Left lung (tissue), 4 donors: ENCODE measurements at regions not wholly inside any gene's neighbourhood (a gene's known extent, or its start where the extent isn't known, plus 50 kb on each side); places are given as distances from the start of the nearest gene placed in this dataset.

Experiments used
- ATAC-seq: fragments of 200-7000 bp; cut with Tn5 transposase; one replicate; pipeline ENCODE4 v1.9.1; 2020; ENCODE audit warnings: moderate library complexity
- DNase-seq, 4 donors: peaks; one replicate each; pipeline ENCODE4 v3.0.0-alpha.2; 2013 to 2020
- H3K27ac ChIP-seq, 2 donors: fragments of 200-600 bp; sonication (generic) in 1 of 2; one replicate each; pipeline versions ENCODE4 v1.5.0 to v1.8.0; 2020 to 2021
- H3K27me3 ChIP-seq, 2 donors: fragments of 200-600 bp; sonication (generic) in 1 of 2; one replicate each; pipeline versions ENCODE4 v1.5.0 to v1.8.0; 2020 to 2021
- H3K36me3 ChIP-seq, 2 donors: fragments of 200-600 bp; sonication (generic) in 1 of 2; one replicate each; pipeline versions ENCODE4 v1.5.0 to v1.8.0; 2020 to 2021
- H3K4me1 ChIP-seq, 2 donors: fragments of 200-600 bp; one replicate each; pipeline ENCODE4 v1.8.0; 2021
- H3K4me3 ChIP-seq, 2 donors: fragments of 200-600 bp; sonication (generic) in 1 of 2; one replicate each; pipeline versions ENCODE4 v1.5.0 to v1.8.0; 2020 to 2021; ENCODE audit warnings: mild to moderate bottlenecking in 1 of 2
- H3K9me3 ChIP-seq, 2 donors: fragments of 200-600 bp; sonication (generic) in 1 of 2; one replicate each; pipeline versions ENCODE4 v1.5.0 to v1.8.0; 2020 to 2021
- intact Hi-C, 2 donors: fragments of 100-400 bp; cut with DNase I; formaldehyde crosslinking; loops; one replicate each; pipeline versions ENCODE4 v1.11.2 to v1.14.2; 2022
- TF ChIP-seq, protein P1 (sequence below), 2 donors: fragments of 200-600 bp; sonication (generic) in 1 of 2; IDR thresholded peaks; one replicate each; pipeline versions ENCODE4 v1.5.0 to v1.8.0; 2021; ENCODE audit warnings: antibody characterized with exemption in 2 of 2
- donor health status: DM: no; HTN: yes; CAD: no.
- donor health status: DM: no; HTN: no; CAD: no.

- Histone ChIP-seq H3K27me3 (no peaks in the 10 kb centered on the region), H3K9me3 (peaks cover 0 to 3% of the 10 kb centered on the region in 2 donors), H3K4me3 (no peak overlapping the region), H3K4me1 (no peaks in the 10 kb centered on the region), H3K27ac (no peak overlapping the region), H3K36me3 (no peaks in the 10 kb centered on the region)
- TF ChIP-seq, protein P1, sequence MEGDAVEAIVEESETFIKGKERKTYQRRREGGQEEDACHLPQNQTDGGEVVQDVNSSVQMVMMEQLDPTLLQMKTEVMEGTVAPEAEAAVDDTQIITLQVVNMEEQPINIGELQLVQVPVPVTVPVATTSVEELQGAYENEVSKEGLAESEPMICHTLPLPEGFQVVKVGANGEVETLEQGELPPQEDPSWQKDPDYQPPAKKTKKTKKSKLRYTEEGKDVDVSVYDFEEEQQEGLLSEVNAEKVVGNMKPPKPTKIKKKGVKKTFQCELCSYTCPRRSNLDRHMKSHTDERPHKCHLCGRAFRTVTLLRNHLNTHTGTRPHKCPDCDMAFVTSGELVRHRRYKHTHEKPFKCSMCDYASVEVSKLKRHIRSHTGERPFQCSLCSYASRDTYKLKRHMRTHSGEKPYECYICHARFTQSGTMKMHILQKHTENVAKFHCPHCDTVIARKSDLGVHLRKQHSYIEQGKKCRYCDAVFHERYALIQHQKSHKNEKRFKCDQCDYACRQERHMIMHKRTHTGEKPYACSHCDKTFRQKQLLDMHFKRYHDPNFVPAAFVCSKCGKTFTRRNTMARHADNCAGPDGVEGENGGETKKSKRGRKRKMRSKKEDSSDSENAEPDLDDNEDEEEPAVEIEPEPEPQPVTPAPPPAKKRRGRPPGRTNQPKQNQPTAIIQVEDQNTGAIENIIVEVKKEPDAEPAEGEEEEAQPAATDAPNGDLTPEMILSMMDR (IDR thresholded peaks at IDR 0.05), result no peak
- DNase-seq (no peak), ATAC-seq (no peak)
- intact Hi-C loops, result no loop called here
Measured at GRCh38 chr13:90576067-90576466, 771.4 kb upstream of the MIR17HG start.

GRCh38 chr13:90577726-90578125, 769.8 kb upstream of the MIR17HG start:
- no peak overlapping the region for H3K4me3 ChIP-seq
- ATAC-seq (no peak), DNase-seq (no peak)
- no peak overlapping the region for H3K27ac ChIP-seq
- no peaks in the 10 kb centered on the region for H3K36me3 ChIP-seq
- no peaks in the 10 kb centered on the region for H3K4me1 ChIP-seq
- TF ChIP-seq, protein P1 (IDR thresholded peaks at IDR 0.05), result no peak
- H3K9me3 ChIP-seq, result peaks cover 0 to 3% of the 10 kb centered on the region in 2 donors
- H3K27me3 ChIP-seq, result no peaks in the 10 kb centered on the region
- intact Hi-C loops, result no loop called here

- TF ChIP-seq, protein P1 (IDR thresholded peaks at IDR 0.05), result no peak
- H3K27me3 ChIP-seq, result no peaks in the 10 kb centered on the region
- no peak for DNase-seq
- H3K4me1 ChIP-seq, result no peaks in the 10 kb centered on the region
- no peak overlapping the region for H3K27ac ChIP-seq
- no peak for ATAC-seq
- intact Hi-C loops, result no loop called here
- peaks cover 0 to 4% of the 10 kb centered on the region in 2 donors for H3K9me3 ChIP-seq
- no peak overlapping the region for H3K4me3 ChIP-seq
- H3K36me3 ChIP-seq, result no peaks in the 10 kb centered on the region
Measured at GRCh38 chr13:90585392-90585791, 762.1 kb upstream of the MIR17HG start.

DNA sequence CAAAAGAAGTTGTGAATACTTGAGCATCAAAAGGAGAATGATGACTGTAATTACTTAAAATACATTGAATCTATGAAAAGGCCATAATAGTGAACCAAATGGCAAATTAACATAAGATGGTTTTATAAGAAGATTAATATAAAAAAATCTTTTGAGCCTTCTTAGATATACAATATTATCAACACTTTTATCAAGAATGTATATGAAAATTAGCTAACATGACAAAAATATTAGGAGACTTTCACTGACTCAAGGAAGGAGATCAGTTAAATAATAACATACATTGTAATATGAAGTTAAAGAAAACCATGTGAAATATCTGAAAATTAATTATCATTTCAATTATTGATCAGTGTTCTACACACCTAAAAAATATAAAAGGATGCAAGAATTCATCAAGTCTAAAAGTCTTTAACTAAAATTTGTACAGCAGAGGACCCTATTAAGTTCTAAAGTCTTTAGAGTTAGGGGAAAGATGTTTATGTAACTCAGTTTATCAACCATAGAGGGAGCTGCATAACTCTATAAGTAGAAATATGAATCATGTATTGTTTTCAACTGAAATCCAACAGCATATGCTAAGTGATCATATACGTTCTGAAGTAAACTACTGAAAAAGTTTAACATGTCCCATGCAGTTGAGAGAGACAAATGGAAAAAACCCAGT, 756.1 kb upstream of the MIR17HG start:
- no peaks in the 10 kb centered on the region for H3K36me3 ChIP-seq
- peaks cover 0 to 9% of the 10 kb centered on the region in 2 donors for H3K9me3 ChIP-seq
- no peak overlapping the region for H3K4me3 ChIP-seq
- ATAC-seq (no peak), DNase-seq (no peak)
- intact Hi-C loops, result no loop called here
- no peak overlapping the region for H3K27ac ChIP-seq
- TF ChIP-seq, protein P1 (IDR thresholded peaks at IDR 0.05), result no peak
- H3K4me1 ChIP-seq, result no peaks in the 10 kb centered on the region
- H3K27me3 ChIP-seq, result no peaks in the 10 kb centered on the region

DNA sequence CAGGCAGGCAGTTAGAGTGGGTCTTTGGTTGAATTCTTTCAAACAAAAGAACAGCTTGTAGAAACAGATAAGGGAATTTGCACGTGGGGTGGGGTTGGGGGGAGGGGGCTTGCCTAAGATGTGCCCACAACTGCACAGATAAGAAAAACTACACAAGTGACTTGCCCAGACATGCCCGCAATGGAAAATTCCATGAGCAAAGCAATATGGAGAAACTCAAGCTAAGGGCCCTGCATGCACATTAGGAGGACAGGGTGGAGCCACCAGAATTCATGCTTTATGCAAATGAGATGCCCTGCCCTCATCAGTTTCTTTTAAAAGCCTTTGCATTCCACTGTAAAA, 755.6 kb upstream of the MIR17HG start:
- TF ChIP-seq, protein P1 (IDR thresholded peaks at IDR 0.05), result no peak
- DNase-seq (no peak), ATAC-seq (no peak)
- no peaks in the 10 kb centered on the region for H3K4me1 ChIP-seq
- no peak overlapping the region for H3K27ac ChIP-seq
- no peaks in the 10 kb centered on the region for H3K27me3 ChIP-seq
- H3K9me3 ChIP-seq, result peaks cover 0 to 9% of the 10 kb centered on the region in 2 donors
- intact Hi-C loops, result no loop called here
- H3K36me3 ChIP-seq, result no peaks in the 10 kb centered on the region
- H3K4me3 ChIP-seq, result no peak overlapping the region
